IMR-90 (cell line): ENCODE measurements at regions not wholly inside any gene's neighbourhood (a gene's known extent, or its start where the extent isn't known, plus 50 kb on each side); places are given as distances from the start of the nearest gene placed in this dataset.

Source experiments
- ATAC-seq: fragments of 200-7000 bp; cut with Tn5 transposase; 2 replicates; pipeline ENCODE4 v1.9.1; 2020; ENCODE audit warnings: low read depth, mild to moderate bottlenecking, moderate library complexity
- BruUV-seq: library from RNA; stranded (reverse); fragments of 400-500 nt; replicated peaks from 2 replicates; lab custom pipeline; 2021; lab: Mats Ljungman, UMichigan
- CTCF ChIA-PET: fragments of 300-600 bp; formaldehyde crosslinking; extraction: SDS; loops from one replicate; lab custom pipeline; 2021; ENCODE audit warnings: antibody characterized with exemption; lab: Yijun Ruan, JAX
- POLR2A ChIA-PET: fragments of 300-600 bp; sonication (Branson Sonifier 250); formaldehyde crosslinking; loops from one replicate; lab custom pipeline; 2022; ENCODE audit warnings: antibody characterized with exemption; ENCODE audit not compliant: unreplicated experiment; lab: Charles Lee
- DNase-seq: peaks from one replicate; pipeline ENCODE4 v3.0.0; 2013
- H2AFZ ChIP-seq: replicated peaks from 2 replicates; pipeline ENCODE3; 2013; ENCODE audit warnings: low read length, mild to moderate bottlenecking; ENCODE audit not compliant: poor library complexity
- H2AK5ac ChIP-seq: 2 replicates; pipeline ENCODE4 v1.6.1; 2013; ENCODE audit warnings: low read depth, low read length, inconsistent platforms
- H2AK9ac ChIP-seq: replicated peaks from 2 replicates; pipeline ENCODE3; 2013; ENCODE audit warnings: mild to moderate bottlenecking, low read depth, low read length, moderate library complexity; ENCODE audit not compliant: poor library complexity
- H2BK120ac ChIP-seq: 2 replicates; pipeline ENCODE4 v1.6.1; 2013; ENCODE audit warnings: low read depth, low read length, inconsistent platforms
- H2BK15ac ChIP-seq: 3 replicates; pipeline ENCODE4 v1.6.1; 2013; ENCODE audit warnings: low read depth, low read length, inconsistent platforms
- H2BK20ac ChIP-seq: 2 replicates; pipeline ENCODE4 v1.6.1; 2013; ENCODE audit warnings: low read depth, mild to moderate bottlenecking, inconsistent platforms, low read length, moderate library complexity
- H2BK5ac ChIP-seq: 2 replicates; pipeline ENCODE4 v1.6.1; 2013; ENCODE audit warnings: mild to moderate bottlenecking, low read depth, low read length, inconsistent platforms; ENCODE audit not compliant: poor library complexity, severe bottlenecking
- H3K14ac ChIP-seq: replicated peaks from 2 replicates; pipeline ENCODE4 v1.6.1; 2013; ENCODE audit warnings: low read depth, low read length, inconsistent platforms
- H3K18ac ChIP-seq: 2 replicates; pipeline ENCODE4 v1.6.1; 2013; ENCODE audit warnings: low read depth, low read length, control low read depth
- H3K23ac ChIP-seq: 2 replicates; pipeline ENCODE4 v1.6.1; 2013; ENCODE audit warnings: low read depth, low read length, inconsistent platforms
- H3K27ac ChIP-seq: 2 replicates; pipeline ENCODE4 v1.5.1; 2013; ENCODE audit warnings: mild to moderate bottlenecking, control low read depth, low read length; ENCODE audit not compliant: insufficient read depth
- H3K27me3 ChIP-seq: 2 replicates; pipeline ENCODE4 v1.6.1; 2013; ENCODE audit warnings: low read length; ENCODE audit not compliant: control insufficient read depth, insufficient read depth
- H3K36me3 ChIP-seq: 2 replicates; pipeline ENCODE4 v1.6.1; 2013; ENCODE audit warnings: low read length, mixed read lengths; ENCODE audit not compliant: control insufficient read depth, insufficient read depth
- H3K4ac ChIP-seq: 2 replicates; pipeline ENCODE4 v1.6.1; 2013; ENCODE audit warnings: low read depth, low read length, inconsistent platforms
- H3K4me1 ChIP-seq: 2 replicates; pipeline ENCODE4 v1.6.1; 2013; ENCODE audit warnings: low read length, mixed read lengths; ENCODE audit not compliant: control insufficient read depth, insufficient read depth
- H3K4me2 ChIP-seq: 2 replicates; pipeline ENCODE4 v1.6.1; 2013; ENCODE audit warnings: low read depth, mild to moderate bottlenecking, control low read depth, low read length, moderate library complexity
- H3K4me3 ChIP-seq: 2 replicates; pipeline ENCODE4 v1.5.1; 2013; ENCODE audit warnings: low read depth, mild to moderate bottlenecking, control low read depth, low read length, moderate library complexity; ENCODE audit not compliant: insufficient read depth
- H3K56ac ChIP-seq: 2 replicates; pipeline ENCODE4 v1.6.1; 2013; ENCODE audit warnings: low read length, inconsistent platforms; ENCODE audit not compliant: insufficient read depth; ENCODE audit errors: extremely low read depth
- H3K79me1 ChIP-seq, 2 experiments: 2 replicates each; pipeline ENCODE4 v1.6.1; 2013; ENCODE audit warnings: low read length in 2 of 2, inconsistent platforms in 1 of 2, low read depth in 1 of 2
- H3K9ac ChIP-seq: 2 replicates; pipeline ENCODE4 v1.6.1; 2013; ENCODE audit warnings: low read depth, low read length, control low read depth
- H3K9me1 ChIP-seq: 2 replicates; pipeline ENCODE4 v1.6.1; 2013; ENCODE audit warnings: low read length, inconsistent platforms; ENCODE audit not compliant: insufficient read depth
- H3K9me3 ChIP-seq: 2 replicates; pipeline ENCODE4 v1.6.1; 2013; ENCODE audit warnings: low read length; ENCODE audit not compliant: control insufficient read depth, insufficient read depth
- H4K20me1 ChIP-seq: 2 replicates; pipeline ENCODE4 v1.6.1; 2013; ENCODE audit warnings: low read length, inconsistent platforms; ENCODE audit not compliant: insufficient read depth
- H4K5ac ChIP-seq: 2 replicates; pipeline ENCODE4 v1.6.1; 2013; ENCODE audit warnings: mild to moderate bottlenecking, low read depth, low read length, control low read depth
- H4K8ac ChIP-seq, 2 experiments: 2 replicates each; pipeline ENCODE4 v1.6.1; 2013; ENCODE audit warnings: low read depth in 2 of 2, low read length in 2 of 2, control low read depth in 1 of 2, inconsistent platforms in 1 of 2
- H4K91ac ChIP-seq: 2 replicates; pipeline ENCODE4 v1.6.1; 2013; ENCODE audit warnings: low read depth, low read length, inconsistent platforms; ENCODE audit not compliant: insufficient read depth
- FOS ChIP-seq: fragments of 150-350 bp; IDR thresholded peaks from 2 replicates; pipeline ENCODE4 v1.6.1; 2016; ENCODE audit warnings: low read depth, low read length
- MAFK ChIP-seq: IDR thresholded peaks from 2 replicates; pipeline ENCODE4 v1.6.1; 2012; ENCODE audit warnings: low read depth, low read length, improper control_type of control experiment
- MAZ ChIP-seq: IDR thresholded peaks from 2 replicates; pipeline ENCODE4 v1.6.1; 2012; ENCODE audit warnings: low read depth, mild to moderate bottlenecking, low read length, improper control_type of control experiment, moderate library complexity, borderline replicate concordance
- RFX5 ChIP-seq: IDR thresholded peaks from 2 replicates; pipeline ENCODE4 v1.8.0; 2012; ENCODE audit warnings: low read depth, mild to moderate bottlenecking, low read length, moderate library complexity
- SMC3 ChIP-seq: fragments of 150-350 bp; IDR thresholded peaks from 2 replicates; pipeline ENCODE4 v1.6.1; 2016; ENCODE audit warnings: low read depth, mild to moderate bottlenecking, antibody characterized with exemption, low read length, moderate library complexity
- WGBS, 2 experiments: methylation state at CpG; one replicate each; pipeline versions ENCODE4 v1.1.5 to v1.1.7; 2013; ENCODE audit warnings: missing lambda C conversion rate in 2 of 2; ENCODE audit not compliant: insufficient read length in 1 of 2; ENCODE audit errors: extremely low coverage in 2 of 2; 5-methylcytosine and 5-hydroxymethylcytosine counted together
- dilution Hi-C: fragments of 300-500 bp; cut with HindIII; formaldehyde crosslinking; loops from one replicate; pipeline ENCODE4 v1.14.3; 2018; ENCODE audit warnings: low sequenced_read_pairs; ENCODE audit not compliant: unreplicated experiment
- in situ Hi-C: fragments of 300-500 bp; cut with MboI; formaldehyde crosslinking; loops from 3 replicates; pipeline ENCODE4 v1.14.3; 2019; ENCODE audit warnings: low sequenced_read_pairs, inconsistent platforms, mixed read lengths
- intact Hi-C: fragments of 100-400 bp; cut with micrococcal nuclease; formaldehyde crosslinking; loops from 2 replicates; pipeline ENCODE4 v1.10.0; 2022

GRCh38 chr18:51479736-51480135, 282.3 kb upstream of the MEX3C start:
- Histone ChIP-seq H4K20me1 (no peaks in the 10 kb centered on the region), H2BK20ac (no peak overlapping the region), H3K4me1 (no peaks in the 10 kb centered on the region), H2AK9ac (no peak overlapping the region), H3K9me1 (no peaks in the 10 kb centered on the region), H2BK120ac (no peak overlapping the region), H3K27me3 (no peaks in the 10 kb centered on the region), H2BK15ac (no peak overlapping the region), H3K4me3 (no peak overlapping the region), H3K14ac (no peak overlapping the region), H3K18ac (no peak overlapping the region), H2AFZ (no peak overlapping the region), H2BK5ac (no peak overlapping the region), H3K56ac (no peak overlapping the region), H3K79me1 (no peaks in the 10 kb centered on the region), H3K4ac (no peak overlapping the region), H3K36me3 (no peaks in the 10 kb centered on the region), H3K4me2 (no peak overlapping the region), H4K8ac (no peak overlapping the region), H4K91ac (no peak overlapping the region), H3K9ac (no peak overlapping the region), H3K23ac (no peak overlapping the region), H2AK5ac (no peak overlapping the region), H3K27ac (no peak overlapping the region), H3K9me3 (peaks cover 23% of the 10 kb centered on the region), H4K5ac (no peak overlapping the region)
- intact Hi-C loops (no loop called here), in situ Hi-C loops (no loop called here), dilution Hi-C loops (no loop called here)
- DNase-seq, result no peak
- 47% methylated on average over 3 of the region's 6 CpGs; no CpG with 5 or more reads in 1 of the 2 experiments for WGBS, 2 experiments
- CTCF ChIA-PET, result no interaction called here
- POLR2A ChIA-PET, result no interaction called here
- no TSS peak for BruUV-seq
- TF ChIP-seq FOS (no peak), MAZ (no peak), SMC3 (no peak), MAFK (no peak), RFX5 (no peak)
- no peak for ATAC-seq
